ENCODE measurements at regions not wholly inside any gene's neighbourhood (a gene's known extent, or its start where the extent isn't known, plus 50 kb on each side); places are given as distances from the start of the nearest gene placed in this dataset.

DNA sequence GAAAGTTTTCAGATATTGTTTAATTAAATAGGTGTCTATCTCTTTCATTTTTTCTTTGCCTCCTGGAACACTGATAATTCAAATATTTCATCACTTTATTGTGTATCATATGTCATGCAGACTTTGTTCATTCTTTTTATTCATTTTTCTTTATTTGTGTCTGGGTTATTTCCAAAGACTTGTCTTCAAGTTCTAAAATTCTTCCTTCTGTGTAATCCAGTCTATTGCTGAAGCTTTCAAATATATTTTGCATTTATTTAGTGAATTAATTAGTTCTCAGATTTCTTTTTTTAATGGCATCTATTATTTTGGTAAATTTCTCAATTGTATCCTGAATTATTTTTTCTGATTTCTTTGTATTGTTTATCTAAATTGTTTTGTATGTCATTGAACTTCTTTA is 70.1 kb downstream of the ZNF330 start:
- Mint-ChIP-seq H3K27me3 (ENCODE audit: low read depth) (no peaks in the 10 kb centered on the region), H3K4me3 (no peak overlapping the region), H3K4me1 (no peaks in the 10 kb centered on the region), H3K9me3 (peaks cover 13% of the 10 kb centered on the region), H3K27ac (no peak overlapping the region), H3K36me3 (ENCODE audit: low read depth) (no peaks in the 10 kb centered on the region)
- TF ChIP-seq, protein P1, sequence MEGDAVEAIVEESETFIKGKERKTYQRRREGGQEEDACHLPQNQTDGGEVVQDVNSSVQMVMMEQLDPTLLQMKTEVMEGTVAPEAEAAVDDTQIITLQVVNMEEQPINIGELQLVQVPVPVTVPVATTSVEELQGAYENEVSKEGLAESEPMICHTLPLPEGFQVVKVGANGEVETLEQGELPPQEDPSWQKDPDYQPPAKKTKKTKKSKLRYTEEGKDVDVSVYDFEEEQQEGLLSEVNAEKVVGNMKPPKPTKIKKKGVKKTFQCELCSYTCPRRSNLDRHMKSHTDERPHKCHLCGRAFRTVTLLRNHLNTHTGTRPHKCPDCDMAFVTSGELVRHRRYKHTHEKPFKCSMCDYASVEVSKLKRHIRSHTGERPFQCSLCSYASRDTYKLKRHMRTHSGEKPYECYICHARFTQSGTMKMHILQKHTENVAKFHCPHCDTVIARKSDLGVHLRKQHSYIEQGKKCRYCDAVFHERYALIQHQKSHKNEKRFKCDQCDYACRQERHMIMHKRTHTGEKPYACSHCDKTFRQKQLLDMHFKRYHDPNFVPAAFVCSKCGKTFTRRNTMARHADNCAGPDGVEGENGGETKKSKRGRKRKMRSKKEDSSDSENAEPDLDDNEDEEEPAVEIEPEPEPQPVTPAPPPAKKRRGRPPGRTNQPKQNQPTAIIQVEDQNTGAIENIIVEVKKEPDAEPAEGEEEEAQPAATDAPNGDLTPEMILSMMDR (IDR thresholded peaks at IDR 0.05; ENCODE audit: unreplicated experiment in 3 of 3): no peak

DNA sequence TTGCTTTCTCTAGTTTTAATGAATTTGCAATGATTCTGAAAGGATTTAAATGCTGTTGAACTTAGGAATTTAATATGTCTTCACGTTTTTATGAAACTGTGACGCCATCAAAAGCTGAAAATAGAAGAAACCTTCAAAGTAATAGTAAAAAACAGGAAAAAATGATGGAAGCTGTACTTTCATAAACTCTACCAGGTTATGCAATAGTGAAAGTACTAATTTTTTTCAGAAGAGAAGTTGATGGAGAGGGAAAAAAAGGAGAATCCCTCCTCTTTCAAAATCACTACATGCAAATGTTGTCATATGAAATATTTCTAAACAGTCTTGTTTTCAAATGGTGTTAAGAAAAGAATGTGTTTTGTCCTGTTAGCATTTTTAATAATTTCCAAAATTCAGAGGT is 73.6 kb downstream of the ZNF330 start:
- Mint-ChIP-seq H3K4me1 (no peaks in the 10 kb centered on the region), H3K27me3 (ENCODE audit: low read depth) (no peaks in the 10 kb centered on the region), H3K27ac (no peak overlapping the region), H3K9me3 (peaks cover 13% of the 10 kb centered on the region), H3K4me3 (no peak overlapping the region), H3K36me3 (ENCODE audit: low read depth) (no peaks in the 10 kb centered on the region)
- TF ChIP-seq, protein P1 (IDR thresholded peaks at IDR 0.05; ENCODE audit: unreplicated experiment in 3 of 3): no peak

DNA sequence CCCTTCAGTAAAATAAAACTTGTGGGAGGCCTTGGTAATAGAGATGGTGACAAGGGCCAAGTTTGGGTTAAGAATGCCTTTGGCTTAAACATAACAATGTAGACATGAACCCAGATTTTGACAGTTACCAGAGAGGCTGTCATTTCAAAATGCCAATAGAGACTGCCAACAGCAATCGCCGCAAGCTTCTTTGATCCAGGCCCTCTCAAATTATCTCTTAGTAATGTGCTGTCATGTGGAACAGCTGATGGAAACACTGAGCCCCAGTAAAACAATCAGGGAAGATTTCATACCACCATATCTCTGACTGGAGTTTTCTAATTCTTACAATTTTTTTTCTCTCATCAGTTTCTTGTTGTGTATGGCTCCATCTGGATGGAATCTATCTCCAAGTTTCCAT is 80.5 kb downstream of the ZNF330 start:
- no peaks in the 10 kb centered on the region for H3K36me3 Mint-ChIP-seq (ENCODE audit: low read depth)
- no peaks in the 10 kb centered on the region for H3K27me3 Mint-ChIP-seq (ENCODE audit: low read depth)
- no peak overlapping the region for H3K27ac Mint-ChIP-seq
- TF ChIP-seq, protein P1 (IDR thresholded peaks at IDR 0.05; ENCODE audit: unreplicated experiment in 3 of 3): no peak
- no peak overlapping the region for H3K4me3 Mint-ChIP-seq
- H3K4me1 Mint-ChIP-seq: peaks cover 6% of the 10 kb centered on the region
- no peaks in the 10 kb centered on the region for H3K9me3 Mint-ChIP-seq

DNA sequence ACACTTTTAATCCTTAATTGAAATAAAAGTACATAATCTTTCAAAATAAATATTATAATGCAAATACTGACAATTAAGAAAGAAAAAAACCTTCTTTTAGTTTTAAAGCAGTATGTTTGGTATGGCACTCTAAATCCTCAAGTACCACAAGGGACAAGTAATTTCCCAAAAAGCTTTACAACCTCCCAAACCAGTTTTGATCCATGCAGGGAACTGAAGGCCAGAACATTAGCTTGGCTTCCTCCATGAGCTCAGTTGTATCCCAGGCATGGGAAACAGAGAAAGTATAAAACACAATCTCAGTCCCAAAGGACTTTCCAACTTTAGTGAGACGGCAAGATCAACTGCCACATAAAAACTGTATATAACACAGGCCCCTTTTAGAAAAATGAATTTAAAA is 82.2 kb downstream of the ZNF330 start:
- TF ChIP-seq, protein P1 (IDR thresholded peaks at IDR 0.05; ENCODE audit: unreplicated experiment in 3 of 3): no peak
- no peak overlapping the region for H3K4me3 Mint-ChIP-seq
- H3K27ac Mint-ChIP-seq: no peak overlapping the region
- no peaks in the 10 kb centered on the region for H3K27me3 Mint-ChIP-seq (ENCODE audit: low read depth)
- H3K9me3 Mint-ChIP-seq: no peaks in the 10 kb centered on the region
- peaks cover 6% of the 10 kb centered on the region for H3K4me1 Mint-ChIP-seq
- H3K36me3 Mint-ChIP-seq (ENCODE audit: low read depth): no peaks in the 10 kb centered on the region

DNA sequence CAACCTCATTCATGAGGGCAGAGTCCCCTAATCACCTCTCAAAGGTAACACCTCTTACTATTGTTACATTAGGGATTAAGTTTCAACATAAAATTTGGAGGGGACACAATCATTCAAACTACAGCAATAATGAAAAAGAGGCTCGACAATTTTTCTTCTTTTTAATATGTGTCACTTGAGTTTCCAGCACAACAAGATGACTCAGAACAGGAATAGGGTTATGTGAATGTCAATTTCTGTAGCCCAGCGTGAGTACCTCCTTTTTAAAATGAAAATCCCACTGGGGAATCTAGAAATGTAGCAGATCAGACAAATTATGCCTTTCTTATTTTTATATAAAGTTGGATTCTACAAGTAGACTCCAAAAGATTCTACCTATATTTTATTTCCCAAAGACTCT is 83.7 kb downstream of the ZNF330 start:
- H3K27ac Mint-ChIP-seq: no peak overlapping the region
- H3K9me3 Mint-ChIP-seq: no peaks in the 10 kb centered on the region
- H3K4me1 Mint-ChIP-seq: peaks cover 6% of the 10 kb centered on the region
- H3K27me3 Mint-ChIP-seq (ENCODE audit: low read depth): no peaks in the 10 kb centered on the region
- no peaks in the 10 kb centered on the region for H3K36me3 Mint-ChIP-seq (ENCODE audit: low read depth)
- H3K4me3 Mint-ChIP-seq: no peak overlapping the region
- TF ChIP-seq, protein P1 (IDR thresholded peaks at IDR 0.05; ENCODE audit: unreplicated experiment in 3 of 3): no peak

DNA sequence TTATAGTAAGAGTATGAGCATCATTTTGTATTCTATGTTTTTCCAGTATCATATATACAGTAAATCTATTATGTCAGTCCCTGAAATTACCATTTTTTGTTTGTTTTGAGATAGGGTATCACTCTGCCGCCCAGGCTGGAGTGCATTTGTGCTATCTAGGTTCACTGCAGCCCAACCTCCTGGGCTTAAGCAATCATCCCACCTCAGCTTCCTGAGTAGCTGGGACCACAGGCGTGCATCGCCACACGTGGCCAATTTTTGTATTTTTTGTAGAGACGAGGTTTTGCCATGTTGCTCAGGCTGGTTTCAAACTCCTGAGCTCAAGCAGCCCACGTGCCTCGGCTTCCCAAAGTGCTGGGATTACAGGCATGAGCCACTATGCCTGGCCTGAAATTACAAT is 85.6 kb downstream of the ZNF330 start:
- no peaks in the 10 kb centered on the region for H3K27me3 Mint-ChIP-seq (ENCODE audit: low read depth)
- H3K4me3 Mint-ChIP-seq: no peak overlapping the region
- TF ChIP-seq, protein P1 (IDR thresholded peaks at IDR 0.05; ENCODE audit: unreplicated experiment in 3 of 3): no peak
- H3K9me3 Mint-ChIP-seq: no peaks in the 10 kb centered on the region
- no peaks in the 10 kb centered on the region for H3K36me3 Mint-ChIP-seq (ENCODE audit: low read depth)
- H3K27ac Mint-ChIP-seq: no peak overlapping the region
- H3K4me1 Mint-ChIP-seq: peaks cover under 1% of the 10 kb centered on the region
